ENCODE measurements at regions not wholly inside any gene's neighbourhood (a gene's known extent, or its start where the extent isn't known, plus 50 kb on each side); places are given as distances from the start of the nearest gene placed in this dataset.

DNA sequence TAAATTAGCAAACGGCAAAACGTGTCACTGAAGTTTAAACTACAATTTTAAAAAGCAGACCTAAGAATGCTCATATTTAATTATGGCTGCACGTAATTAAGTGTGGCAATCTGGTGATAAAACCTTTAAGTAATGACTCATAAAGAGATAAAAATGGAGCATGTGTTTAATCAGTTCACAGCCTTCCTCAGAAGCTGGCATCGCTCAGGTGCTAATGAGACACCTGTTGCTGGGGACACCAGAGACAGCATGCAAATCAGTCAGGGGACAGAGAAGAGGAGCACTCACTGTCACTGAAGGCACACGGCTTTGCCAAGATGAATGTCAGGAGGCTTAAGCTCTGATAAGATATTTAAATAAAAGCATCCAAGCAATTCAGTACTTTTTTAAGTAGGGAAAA lies 840.3 kb downstream of the GALC start:
- DNase-seq = no peak

GRCh38 chr14:87149583-87150354 lies 843.2 kb downstream of the GALC start:
- DNase-seq = no peak

- no peak for DNase-seq
Measured at GRCh38 chr14:87148655-87149054, 844.3 kb downstream of the GALC start.

DNA sequence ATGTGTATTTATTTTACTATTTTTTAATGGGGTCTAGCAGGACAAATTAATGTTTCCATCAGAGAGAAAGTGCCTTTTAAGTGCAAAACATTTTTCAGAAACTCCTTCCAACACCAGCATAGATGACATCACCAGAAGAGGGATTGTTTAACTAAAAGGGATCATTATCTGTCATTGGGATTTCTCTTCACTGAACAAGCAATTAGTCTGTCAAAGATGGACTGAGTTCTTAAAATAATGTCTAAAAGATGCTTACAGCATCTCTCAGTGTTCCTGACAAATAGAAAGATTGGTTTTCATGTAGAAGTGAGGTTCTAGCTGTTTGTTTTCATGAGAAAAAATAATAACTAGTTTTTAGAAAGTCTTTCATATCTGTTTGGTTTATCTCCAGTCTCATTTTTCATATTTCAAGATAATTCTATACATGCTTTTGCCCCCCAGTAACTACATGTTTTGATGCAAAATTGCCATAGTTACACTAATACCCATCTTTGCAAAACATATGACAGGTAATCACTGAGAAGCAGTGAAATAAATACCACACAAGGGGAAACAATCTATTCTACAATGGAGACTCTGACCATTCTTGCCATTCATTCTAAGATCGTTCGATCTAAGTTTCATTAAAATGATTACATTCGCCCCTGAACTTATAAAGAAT lies 850.3 kb downstream of the GALC start:
- DNase-seq = no peak

GRCh38 chr14:87141801-87142200 lies 851.2 kb downstream of the GALC start:
- DNase-seq = no peak

DNA sequence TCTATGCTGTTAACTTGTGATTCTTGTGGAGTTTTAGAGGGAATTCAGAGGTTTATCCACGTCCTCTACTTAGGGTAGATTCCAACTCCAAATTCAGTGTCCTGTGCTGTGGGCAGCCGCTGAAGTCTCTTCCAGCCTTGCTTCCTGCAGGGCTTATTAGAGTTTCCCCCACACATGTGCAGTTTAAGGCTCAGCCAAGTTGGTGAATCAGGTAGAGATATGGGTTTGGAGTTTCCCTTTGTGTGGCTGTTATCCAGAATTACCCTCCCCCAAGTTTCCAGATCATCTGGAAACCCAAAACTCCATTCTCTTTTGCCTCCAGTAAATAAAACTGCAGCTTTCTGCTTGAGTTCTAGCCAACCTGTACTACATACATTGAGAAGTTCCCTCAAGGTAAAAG lies 853.7 kb downstream of the GALC start:
- DNase-seq = no peak

- DNase-seq = no peak
Measured at GRCh38 chr14:87133073-87133801, 859.7 kb downstream of the GALC start.

- DNase-seq = no peak
Measured at GRCh38 chr14:87131879-87132278, 861.1 kb downstream of the GALC start.

- DNase-seq = no peak
Measured at GRCh38 chr14:87122166-87122565, 870.8 kb downstream of the GALC start.

GRCh38 chr14:87121716-87122115 lies 871.3 kb downstream of the GALC start:
- DNase-seq = no peak

GRCh38 chr14:87115234-87115633 lies 877.7 kb downstream of the GALC start:
- DNase-seq = no peak

GRCh38 chr14:87113286-87113685 lies 879.7 kb downstream of the GALC start:
- DNase-seq = no peak

GRCh38 chr14:87111741-87112140 lies 881.2 kb downstream of the GALC start:
- DNase-seq = no peak

DNA sequence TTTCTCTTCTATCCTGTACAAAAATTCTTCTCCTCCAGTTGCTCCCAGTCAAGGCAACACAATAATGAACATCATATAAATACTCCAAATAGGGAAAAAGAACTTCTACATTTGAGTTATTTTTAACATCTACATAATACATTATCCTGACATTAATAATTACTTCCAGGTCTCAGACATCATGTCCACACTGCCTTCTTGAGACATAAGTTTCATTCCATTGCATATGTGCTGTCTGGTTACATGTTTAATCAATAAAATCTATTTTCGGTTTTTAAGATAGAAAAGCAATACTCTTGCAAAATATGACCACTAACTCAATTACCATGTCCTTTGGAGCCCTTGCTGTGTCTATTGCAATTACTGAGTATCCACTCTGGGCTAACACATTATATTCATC lies 881.9 kb downstream of the GALC start:
- DNase-seq = no peak

DNA sequence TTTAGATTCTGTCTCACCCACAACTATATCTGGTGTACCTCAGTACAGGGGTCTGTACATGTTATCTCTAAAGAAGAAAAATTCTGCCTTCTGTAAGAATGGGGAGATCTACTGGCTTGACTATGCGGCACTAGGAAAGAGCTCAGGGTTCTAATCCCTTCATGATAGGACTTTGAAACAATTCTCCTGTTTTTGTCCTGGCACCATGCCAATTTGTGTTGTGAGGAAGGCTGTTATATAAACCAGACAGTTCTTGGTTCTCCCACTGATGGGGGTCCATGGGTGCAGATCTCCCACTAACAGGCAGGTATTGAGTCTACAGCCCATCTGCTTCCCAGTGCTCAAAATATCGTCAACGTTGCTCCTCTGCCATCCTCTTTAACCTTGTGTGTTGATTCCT lies 883.7 kb downstream of the GALC start:
- no peak for DNase-seq

DNA sequence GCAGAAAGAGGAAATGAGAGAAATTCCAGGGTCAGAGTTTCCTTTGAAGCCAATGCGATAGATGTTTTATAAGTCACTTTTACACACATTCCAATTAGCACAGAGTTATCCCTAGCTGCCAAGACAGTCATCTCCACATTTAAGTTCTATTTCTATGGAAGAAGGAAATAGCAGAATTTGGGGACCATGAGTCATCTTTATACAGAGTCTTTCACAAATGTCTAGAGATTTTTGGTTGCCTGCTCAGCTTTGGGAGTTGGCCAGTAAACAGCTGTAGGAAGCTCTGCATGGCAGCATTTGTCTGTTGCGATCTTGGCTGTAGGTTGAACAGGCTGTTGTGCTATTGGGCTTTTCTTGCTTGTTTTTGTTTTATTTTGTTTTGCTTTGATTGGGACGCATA lies 884.3 kb downstream of the GALC start:
- DNase-seq = no peak

GRCh38 chr14:87102811-87103378 lies 890.1 kb downstream of the GALC start:
- no peak for DNase-seq

DNA sequence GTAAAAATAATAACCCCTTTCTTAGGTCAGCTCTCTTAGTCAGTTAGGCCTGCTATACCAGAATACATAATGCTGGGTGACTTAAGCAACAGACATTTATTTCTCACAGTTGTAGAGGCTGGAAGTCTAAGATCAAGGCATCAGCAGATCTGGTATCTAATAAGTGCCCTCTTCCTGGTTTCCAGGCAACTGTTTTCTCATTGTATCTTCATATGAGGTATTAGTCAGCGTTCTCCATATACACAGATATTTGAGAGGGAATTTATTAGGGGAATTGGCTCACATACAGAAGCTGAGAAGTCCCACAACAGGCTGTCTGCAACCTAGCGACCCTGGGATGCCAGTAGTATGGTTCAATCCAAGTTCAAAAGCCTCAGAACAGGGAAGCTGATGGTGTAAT lies 896.0 kb downstream of the GALC start:
- no peak for DNase-seq

DNA sequence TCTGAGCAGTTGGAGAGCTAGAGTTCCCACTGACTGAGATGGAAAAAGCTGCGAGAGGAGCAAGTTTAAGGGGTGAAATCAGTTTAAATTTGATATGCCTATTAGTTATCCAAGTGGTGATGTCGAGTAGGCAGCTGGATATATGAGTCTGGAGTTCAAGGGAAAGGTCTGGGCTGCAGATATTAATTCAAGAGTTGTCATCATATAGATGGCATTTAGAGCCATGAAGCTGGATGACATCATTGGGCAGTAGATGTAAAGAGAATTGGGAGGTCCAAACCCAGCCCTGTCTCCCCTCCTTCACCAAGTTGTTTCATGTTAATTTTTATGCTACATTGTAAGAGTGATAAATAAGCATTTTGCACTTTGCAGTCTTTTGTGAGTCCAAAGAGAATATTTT lies 898.1 kb downstream of the GALC start:
- no peak for DNase-seq

DNA sequence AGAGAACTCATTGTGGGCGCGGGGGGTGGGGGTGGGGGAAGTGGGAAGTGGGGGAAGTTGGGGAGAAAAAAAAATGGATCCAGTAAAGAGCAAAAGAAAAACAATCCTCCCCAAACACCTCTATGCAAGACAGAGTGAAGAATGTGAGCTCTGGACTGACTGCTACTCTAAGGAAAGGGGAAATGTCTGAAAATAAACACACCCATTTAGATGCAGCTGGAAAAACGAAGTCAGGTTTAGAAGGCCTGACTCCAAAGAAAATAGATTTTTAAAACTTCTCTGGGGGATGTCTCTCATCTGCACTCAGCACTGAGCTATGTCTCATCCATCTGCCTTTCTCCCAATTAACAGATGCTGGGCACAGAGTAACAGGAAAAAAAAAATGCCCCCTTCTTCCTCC lies 904.4 kb downstream of the GALC start:
- no peak for DNase-seq

- no peak for DNase-seq
Measured at GRCh38 chr14:87087881-87088280, 905.1 kb downstream of the GALC start.

DNA sequence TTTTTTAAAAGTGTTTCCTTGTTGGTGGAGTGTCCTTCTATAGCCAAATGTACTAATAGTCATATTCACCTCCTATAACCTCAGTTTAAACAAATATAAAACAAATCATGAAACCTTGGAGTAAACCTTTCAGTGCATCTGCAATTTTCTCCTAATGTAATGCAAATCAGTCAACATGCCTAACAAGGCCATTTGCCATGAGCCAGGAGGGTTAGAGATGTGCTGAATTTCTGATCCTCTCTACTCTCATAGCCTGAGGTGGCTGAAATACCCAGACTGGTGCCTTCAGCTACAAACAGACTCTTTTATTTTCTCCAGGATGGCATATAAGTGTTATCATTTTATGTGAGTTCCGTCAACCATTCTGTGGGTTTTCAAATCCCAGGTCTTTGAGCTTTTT lies 908.1 kb downstream of the GALC start:
- no peak for DNase-seq

DNA sequence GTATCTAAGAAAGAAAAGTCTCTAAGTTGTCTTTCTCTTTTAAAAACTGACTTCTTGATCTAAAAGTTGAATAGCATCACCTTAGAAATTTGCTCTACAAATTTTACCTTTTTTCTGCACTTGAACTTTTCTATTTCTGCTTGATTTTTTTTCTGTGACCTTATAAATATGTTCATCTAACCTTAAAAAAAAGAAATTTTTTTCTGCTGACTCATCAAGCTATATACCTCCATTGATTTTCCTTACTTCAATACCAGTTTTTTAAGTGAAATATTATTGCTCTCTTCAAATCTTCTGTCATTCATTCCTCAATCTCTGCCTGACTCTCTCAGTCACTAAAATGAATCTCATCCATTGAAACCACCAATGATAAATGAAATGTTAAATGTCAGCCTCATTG lies 910.1 kb downstream of the GALC start:
- DNase-seq = no peak

DNA sequence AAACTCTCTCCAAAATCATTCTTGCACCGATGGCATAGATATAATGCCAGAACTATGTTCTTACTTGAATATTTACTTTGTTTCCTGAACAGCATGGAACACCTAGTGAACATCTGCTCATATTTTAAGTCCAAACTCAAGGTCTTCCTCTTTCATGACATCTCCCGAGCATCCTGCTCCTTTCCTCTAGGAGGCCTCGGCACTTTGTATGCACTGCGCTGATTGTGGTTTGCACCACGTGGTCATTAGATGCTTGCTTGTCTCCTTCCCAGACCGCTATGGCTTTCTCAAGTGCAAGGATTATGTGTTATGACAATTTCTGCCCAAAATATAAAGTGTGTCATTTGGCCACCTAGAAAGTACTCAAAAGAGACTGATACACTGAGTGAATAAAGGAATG lies 912.0 kb downstream of the GALC start:
- no peak for DNase-seq

Measured in activated naive CD4-positive, alpha-beta T cell treated with anti-CD3 and anti-CD28 coated beads, Interleukin-2, amount 50 U/mL, for 16 hours (primary cell).